IMR-90 (cell line): ENCODE measurements at regions not wholly inside any gene's neighbourhood (a gene's known extent, or its start where the extent isn't known, plus 50 kb on each side); places are given as distances from the start of the nearest gene placed in this dataset.

ENCODE experiments used
- POLR2A ChIP-seq: IDR thresholded peaks from 2 replicates; pipeline ENCODE4 v1.6.1; 2012; ENCODE audit warnings: mild to moderate bottlenecking, low read depth, low read length
- RFX5 ChIP-seq: IDR thresholded peaks from 2 replicates; pipeline ENCODE4 v1.8.0; 2012; ENCODE audit warnings: low read depth, mild to moderate bottlenecking, low read length, moderate library complexity
- SMC3 ChIP-seq: fragments of 150-350 bp; IDR thresholded peaks from 2 replicates; pipeline ENCODE4 v1.6.1; 2016; ENCODE audit warnings: low read depth, mild to moderate bottlenecking, antibody characterized with exemption, low read length, moderate library complexity
- TF ChIP-seq, protein P1 (sequence below): conservative IDR thresholded peaks from 2 replicates; pipeline ENCODE4 v1.5.1; 2012; ENCODE audit warnings: mild to moderate bottlenecking, low read depth, low read length, improper control_type of control experiment

DNA sequence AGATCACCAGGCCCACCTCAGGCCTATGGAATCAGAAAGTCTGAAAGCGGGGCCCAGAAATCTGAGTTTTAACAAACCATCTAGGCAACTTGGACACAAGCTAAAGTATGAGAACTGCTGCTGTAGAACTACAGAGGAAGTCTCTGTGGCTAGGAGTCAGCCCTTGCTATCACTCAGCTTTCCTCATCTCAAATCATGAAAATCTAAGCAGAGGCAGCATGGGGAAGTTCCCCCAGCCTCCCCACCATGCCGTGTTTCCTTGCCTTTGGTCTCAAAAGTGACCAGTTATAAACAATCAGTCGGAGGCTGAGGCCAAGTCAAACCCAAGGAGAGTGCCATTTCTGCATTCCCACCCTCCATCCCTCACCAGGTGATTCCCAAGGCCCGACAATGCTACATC, 404.7 kb downstream of the BCL11A start:
- TF ChIP-seq, protein P1, sequence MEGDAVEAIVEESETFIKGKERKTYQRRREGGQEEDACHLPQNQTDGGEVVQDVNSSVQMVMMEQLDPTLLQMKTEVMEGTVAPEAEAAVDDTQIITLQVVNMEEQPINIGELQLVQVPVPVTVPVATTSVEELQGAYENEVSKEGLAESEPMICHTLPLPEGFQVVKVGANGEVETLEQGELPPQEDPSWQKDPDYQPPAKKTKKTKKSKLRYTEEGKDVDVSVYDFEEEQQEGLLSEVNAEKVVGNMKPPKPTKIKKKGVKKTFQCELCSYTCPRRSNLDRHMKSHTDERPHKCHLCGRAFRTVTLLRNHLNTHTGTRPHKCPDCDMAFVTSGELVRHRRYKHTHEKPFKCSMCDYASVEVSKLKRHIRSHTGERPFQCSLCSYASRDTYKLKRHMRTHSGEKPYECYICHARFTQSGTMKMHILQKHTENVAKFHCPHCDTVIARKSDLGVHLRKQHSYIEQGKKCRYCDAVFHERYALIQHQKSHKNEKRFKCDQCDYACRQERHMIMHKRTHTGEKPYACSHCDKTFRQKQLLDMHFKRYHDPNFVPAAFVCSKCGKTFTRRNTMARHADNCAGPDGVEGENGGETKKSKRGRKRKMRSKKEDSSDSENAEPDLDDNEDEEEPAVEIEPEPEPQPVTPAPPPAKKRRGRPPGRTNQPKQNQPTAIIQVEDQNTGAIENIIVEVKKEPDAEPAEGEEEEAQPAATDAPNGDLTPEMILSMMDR: no peak
- no peak for TF ChIP-seq POLR2A
- TF ChIP-seq SMC3: no peak
- TF ChIP-seq RFX5: no peak
